ENCODE measurements at regions not wholly inside any gene's neighbourhood (a gene's known extent, or its start where the extent isn't known, plus 50 kb on each side); places are given as distances from the start of the nearest gene placed in this dataset.
A peak's percentile ranks its signal among the peaks of the same experiment; 100 is the strongest.
"Not testable (repeated sequence)": the region's sequence is repeated elsewhere in the genome, so short reads cannot be mapped to it uniquely, and the experiment has no call there.

GRCh38 chr5:103425686-103426454 lies 136.7 kb downstream of the NUDT12 start:
- no peak for DNase-seq

DNA sequence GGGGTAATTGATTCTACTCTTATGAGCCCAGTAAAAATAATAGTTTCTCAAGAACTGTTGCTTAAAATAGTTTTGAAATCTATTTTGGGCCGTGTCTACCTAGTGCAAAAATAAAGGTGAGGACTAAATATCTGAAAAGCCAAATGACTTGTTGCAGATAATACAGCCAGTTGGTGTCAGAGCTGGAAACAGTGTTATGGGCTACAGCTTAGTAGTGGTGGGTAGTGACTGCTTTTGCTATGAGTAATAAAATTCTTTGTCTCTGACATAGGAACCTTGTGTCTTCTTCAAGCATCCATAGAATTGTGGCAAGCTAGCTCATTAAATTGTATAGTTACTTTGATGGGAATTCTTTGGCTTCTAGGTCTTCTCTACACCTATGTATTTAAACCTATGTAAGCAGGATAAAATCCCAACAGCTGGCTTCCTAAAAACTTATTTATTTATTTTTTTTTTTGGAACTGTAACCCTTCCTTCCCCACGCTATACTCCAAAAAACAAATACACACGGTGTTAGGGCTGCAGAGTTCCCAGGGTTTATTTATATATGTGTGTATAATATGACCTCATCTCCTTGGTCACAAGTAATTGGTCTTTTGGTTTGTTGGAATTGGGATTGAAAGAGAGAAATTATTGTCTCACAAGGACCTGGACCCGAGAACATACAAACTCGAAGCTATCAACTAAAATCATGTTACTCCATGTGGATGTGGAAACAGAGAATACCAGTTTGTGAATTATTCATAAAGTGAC lies 138.0 kb downstream of the NUDT12 start:
- no peak for DNase-seq

DNA sequence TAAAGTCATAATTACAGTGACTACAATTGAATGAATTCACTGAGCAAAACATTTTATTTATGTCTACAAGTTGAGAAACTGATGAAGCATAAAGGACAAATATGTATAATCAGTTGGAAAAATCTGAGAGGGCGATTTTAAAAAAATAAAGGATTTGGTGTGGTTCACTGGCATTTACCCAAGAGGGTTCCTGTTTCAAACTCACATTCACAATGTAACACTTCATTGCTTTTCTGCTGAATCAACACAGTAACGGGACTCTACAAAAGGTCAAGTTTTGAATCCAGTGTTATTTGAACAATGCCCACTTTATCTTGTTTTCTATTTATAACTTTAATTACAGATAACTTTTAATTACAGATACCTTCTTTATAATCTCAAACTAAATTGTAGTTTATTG lies 138.6 kb downstream of the NUDT12 start:
- DNase-seq: no peak

DNA sequence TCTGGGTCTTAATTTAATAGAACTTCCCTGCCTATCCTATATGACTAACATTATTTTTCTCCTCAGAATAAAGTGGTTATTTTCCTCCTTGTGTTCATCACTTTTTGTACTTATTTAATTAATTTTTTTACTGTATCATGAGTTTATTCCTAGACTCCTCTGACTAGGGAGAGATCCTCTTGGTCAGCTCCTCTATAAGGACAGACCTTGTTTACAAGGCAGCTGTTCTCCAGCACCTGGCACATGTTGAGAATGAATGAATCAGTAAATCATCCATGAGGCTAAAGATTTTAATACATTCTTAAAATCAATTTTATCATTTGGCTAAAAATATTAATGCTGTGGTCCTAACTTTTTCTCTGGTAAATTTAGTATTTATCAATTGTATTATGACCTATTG lies 139.8 kb downstream of the NUDT12 start:
- DNase-seq: no peak

- DNase-seq: no peak
Measured at GRCh38 chr5:103414604-103415003, 148.0 kb downstream of the NUDT12 start.

GRCh38 chr5:103411711-103412110 lies 150.9 kb downstream of the NUDT12 start:
- DNase-seq: no peak

DNA sequence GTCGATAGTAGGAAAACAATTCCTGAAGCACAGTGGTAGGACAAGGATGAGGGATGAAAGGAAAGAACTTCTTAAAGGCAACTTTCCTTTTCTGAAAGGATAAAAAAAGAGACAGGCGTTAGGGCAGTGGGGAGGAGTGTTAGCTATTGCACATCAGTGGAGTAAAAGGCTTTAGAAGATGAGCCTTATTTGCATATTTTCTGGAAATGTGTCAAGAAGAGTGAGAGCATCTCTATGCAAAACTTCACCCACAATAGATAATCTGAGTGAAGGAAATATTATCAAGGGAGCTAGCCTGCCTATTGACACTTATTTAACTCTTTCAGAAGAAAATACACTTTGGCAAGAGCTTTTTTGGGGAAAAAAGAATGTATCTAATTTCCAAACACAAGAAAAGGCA lies 151.6 kb downstream of the MACIR start:
- no peak for DNase-seq

GRCh38 chr5:103409013-103409670 lies 150.6 kb downstream of the MACIR start:
- no peak for DNase-seq

DNA sequence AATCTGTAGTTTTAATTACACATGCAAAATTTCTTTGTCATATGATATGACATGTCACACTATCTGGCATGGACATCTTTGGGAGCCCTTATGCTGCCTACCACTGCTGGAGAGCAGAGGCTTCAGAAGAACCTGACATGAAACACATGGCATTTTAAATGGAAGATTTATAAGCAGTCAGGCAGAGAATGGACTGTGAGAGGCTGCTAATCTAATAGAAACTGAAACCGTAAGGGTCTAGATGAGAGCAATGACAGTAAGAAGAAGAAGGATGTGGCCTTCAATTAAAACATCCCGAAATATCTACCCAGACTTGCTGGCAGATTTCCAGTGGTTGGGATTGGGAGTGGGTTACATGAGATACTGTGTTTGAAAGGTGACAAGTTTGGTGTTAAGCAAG lies 149.8 kb downstream of the MACIR start:
- DNase-seq: no peak

DNA sequence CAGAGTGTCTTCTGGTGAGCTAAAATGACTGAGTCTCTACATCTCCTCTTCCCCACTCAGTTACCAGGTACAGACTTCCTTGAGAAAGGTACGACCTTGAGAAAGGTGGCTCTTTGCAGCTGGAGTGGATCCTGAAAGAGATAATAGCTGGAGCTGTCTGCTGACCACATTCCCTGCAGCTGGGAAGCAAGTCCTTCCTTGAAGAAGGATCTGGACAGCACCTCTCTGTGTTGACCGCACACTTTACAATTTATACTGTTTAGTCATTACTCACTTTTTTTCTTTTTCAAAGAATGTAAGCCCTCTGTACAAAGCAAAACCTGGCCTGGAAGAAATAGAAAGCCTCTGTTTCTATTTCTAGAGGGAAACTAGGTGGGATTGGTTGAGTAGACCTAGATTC lies 148.8 kb downstream of the MACIR start:
- no peak for DNase-seq

DNA sequence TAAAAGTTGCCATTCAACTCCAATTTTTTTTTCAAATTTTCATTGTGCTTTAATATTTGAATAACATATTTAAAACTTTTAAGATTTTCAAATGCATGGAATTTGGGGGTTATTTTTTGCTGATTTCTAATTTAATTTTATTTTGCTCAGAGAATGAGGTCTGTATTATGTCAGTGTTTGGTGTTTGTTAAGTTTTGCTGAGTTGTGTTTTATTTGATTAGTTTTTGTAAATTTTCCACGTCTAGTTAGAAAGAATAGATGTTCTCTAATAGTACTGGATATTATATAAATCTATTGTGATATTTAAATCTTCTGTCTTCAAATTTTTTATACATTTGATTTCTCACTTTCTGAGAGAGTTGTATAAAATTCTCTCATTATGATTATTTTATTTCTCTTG lies 145.9 kb downstream of the MACIR start:
- no peak for DNase-seq

DNA sequence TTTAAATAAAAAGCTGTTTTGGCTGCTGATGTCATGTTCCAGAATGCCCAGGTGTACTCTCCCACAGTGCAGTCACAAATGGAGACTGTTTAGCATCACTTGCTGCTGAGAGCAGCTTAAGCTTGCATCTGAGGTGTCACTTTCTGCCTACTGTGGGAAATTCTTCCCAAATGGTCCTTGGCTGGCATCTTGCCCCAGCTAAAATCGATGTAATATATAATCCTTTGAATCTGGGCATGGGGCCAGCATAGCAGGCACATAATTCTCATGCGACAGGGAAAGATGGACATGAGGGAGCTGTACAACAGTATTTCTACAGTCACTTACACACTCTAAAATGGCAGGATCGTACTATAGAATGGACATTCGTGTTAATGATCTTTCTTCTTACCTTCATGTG lies 144.3 kb downstream of the MACIR start:
- no peak for DNase-seq

DNA sequence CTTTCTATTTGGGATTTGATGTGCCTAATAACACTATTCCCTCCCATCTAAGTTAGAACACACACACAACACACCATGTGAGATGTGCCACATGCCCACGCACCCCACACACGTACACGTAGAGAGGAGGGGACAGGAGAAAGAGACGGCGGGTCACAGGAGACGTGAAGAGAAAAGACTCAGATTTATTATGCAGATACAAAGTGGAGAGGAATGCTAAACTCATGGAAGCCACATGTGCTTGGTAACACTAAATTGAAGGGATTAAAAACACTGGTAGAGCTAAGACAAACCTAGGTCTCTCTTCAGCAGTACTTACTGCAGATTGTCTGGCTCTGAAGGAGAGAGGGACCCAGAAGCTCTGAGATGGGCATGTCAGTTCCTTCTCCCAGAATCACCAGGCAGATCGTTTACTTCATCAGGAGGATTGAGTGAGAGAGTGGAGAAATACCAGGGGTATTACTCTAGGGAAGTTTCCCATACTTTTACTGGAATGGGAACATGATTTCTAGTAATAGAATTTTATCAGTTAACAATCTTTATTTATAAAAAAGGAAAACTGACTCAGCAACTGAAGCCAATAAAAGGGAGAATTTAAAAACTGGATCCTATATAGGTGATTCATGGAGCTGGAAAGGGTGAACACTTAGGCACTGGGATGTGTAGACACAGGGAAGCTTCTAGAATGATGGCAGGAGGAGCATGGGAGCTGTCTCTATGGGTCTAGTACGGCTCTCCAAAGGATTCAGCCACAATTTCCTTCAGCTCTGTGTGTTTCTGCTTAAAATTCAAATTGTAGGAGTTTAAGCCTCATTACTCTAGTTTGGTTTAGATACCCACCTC lies 139.4 kb downstream of the MACIR start:
- no peak for DNase-seq

DNA sequence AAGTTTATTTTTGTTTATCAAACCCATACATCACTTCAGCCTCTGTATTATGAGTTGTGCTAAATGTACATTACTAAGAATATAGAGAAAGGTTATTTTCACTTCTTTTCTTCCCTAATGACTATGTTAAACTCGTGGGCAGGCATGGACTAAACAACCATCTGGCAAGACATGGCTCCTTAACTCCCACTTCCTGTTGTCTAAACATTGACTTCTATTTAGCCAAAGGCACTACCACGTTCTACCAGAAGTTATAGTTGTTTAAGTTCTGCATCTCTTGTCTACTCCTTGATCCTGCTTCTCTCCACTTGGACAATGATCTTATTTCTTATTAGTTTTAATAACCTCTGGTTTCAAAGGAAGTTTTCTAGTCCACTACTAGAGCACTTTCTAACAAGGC lies 136.1 kb downstream of the MACIR start:
- no peak for DNase-seq

DNA sequence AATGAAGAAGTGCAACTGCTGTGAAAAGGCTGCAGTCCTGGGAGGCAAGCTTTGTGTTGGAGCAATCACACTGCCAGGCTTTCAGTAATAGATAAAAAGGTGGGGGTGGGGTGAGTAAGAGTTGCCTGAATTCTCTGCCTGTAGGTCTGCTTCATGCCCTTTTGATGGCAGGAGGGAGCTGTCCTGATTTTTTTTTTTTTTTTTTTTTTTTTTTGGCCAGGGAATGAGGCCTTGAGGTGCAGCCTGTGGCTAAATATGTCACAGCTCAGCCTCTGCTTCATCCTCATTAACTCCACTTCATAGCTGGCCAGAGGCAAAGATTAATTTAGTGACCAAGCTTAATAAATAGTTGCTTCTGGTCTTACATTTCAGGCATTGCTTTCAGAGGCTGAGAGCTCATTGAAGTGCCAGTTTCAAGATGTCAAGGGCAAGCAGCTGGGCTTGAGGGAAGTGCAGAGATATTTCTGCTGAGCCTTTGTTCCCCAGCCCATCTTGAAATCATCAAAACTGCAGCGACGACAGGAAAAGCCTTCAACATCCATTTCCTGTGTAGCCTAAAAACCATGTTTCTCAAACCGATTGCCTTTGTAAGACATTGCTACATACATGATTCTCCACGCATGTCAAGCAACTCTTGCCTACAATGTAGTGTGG lies 134.7 kb downstream of the MACIR start:
- DNase-seq: peak; percentile 3 to 22

DNA sequence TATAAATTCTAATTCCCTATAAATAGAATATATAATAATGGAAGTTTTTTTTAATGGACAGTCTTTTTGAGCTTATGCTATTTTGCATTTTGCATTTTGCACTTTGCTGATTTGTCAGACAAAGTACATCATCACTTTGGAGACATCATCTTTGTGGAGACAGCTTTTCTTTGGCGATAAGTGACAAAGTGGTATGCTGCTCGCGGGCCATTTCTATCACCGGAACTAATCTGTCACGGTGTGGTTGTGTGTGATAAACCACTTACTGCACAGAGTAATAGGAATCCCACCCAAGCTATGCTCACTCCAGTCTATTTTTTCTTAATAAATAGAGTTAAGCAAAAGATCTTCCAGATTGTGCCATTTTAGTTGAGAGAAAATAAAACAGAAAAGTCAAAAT lies 133.1 kb downstream of the MACIR start:
- DNase-seq: no peak

DNA sequence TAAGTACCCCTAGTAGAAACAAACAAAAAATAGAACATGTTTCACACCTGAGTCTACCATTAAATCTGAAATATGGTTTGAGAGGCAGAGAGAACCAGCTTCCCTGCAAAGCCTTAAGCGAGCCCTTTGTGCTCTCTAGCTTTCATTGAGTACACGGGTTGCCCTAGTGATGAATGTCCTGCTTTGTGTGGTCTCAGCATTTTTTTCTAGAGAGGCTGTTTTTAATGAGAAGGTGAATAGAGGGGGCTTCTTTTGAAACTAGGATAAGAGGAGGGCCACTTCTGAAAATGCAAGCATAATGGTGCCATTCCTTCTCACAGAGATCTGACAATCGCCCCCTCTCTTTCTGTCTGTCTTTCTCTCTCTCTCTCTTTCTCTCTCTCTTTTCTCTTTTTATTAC lies 131.3 kb downstream of the MACIR start:
- no peak for DNase-seq

GRCh38 chr5:103389357-103389756 lies 130.8 kb downstream of the MACIR start:
- DNase-seq: no peak

DNA sequence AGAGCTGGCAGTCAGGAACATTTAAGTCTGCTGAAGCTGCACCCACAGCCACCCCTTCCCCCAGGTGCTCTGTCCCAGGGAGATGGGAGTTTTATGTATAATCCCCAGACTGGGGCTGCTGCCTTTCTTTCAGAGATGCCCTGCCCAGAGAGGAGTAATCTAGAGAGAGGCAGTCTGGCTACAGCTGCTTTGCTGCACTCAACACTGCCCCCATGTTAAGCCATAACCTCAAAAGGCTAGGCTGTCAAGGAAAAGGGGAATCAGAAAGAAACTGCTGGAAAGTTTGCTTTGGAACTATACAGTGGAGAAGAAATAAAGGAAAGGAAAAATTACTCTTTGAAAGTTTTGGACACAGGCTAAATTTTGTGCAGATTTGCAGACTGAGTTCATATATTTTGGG lies 127.2 kb downstream of the MACIR start:
- no peak for DNase-seq

GRCh38 chr5:103377638-103378037 lies 119.1 kb downstream of the MACIR start:
- not testable (repeated sequence) for DNase-seq

GRCh38 chr5:103375863-103376591 lies 117.5 kb downstream of the MACIR start:
- DNase-seq: no peak

GRCh38 chr5:103375350-103375749 lies 116.8 kb downstream of the MACIR start:
- no peak for DNase-seq
